GM18861 (cell line): ENCODE measurements at regions not wholly inside any gene's neighbourhood (a gene's known extent, or its start where the extent isn't known, plus 50 kb on each side); places are given as distances from the start of the nearest gene placed in this dataset.

Experiments
- ATAC-seq: cut with Tn5 transposase; IDR thresholded peaks from one replicate; pipeline ENCODE4 v1.9.1; 2021; ENCODE audit not compliant: unreplicated experiment

DNA sequence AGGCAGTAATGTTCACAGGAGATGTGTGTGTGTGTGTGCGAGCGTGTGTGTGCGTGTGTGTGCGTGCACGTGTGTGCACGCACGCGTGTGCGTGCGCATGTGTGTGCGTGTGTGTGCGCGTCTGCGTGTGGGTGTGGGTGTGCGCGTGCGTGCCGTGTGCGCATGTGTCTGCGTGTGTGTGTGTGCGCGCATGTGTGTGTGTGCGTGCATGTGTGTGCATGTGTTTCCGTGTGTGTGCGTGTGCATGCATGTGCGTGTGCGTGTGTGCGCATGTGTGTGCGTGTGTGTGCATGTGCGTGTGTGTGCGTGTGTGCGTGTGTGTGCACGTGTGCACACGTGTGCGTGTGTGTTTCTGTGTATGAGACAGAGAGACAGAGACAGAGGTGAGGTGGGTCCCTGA is 136.0 kb upstream of the CST7 start:
- ATAC-seq = no peak

DNA sequence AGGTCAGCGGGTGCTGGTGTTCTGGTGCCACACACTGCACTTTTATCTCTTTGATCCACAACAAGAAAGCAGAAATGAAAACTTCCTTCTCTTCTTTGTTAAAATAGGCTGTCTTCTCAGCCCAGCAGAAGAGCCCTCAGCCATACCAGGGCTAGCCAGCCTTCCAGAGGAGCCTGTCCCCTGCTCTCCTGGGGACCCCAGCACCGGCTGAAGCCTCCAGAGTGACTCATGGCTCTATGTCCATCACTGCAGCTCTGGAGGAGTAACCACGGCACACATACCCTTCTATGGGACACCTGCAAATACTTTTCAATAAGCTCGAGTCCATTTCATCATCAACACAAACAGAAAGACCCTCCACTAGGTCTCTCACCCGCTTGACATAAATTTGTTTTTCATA is 135.6 kb upstream of the CST7 start:
- no peak for ATAC-seq

DNA sequence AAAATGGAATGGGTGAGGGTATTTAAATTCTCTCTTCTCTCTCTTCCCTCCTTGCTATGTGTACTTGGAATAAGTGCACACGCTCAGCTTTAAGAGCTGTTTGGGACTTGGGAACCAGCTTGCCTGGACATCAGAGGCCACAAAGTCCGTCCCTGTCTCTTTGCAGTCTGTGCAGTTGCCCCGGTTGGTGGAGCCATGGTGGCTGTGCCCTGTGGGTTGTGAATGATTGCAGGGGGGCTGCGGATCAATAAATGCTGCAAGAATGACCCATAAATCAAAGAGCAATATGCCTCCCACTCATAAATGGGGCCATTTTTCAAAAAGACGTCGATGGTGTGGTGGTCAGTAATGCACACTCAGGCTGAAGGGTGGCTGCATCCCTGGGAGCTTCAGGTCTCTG is 135.1 kb upstream of the CST7 start:
- ATAC-seq = no peak

DNA sequence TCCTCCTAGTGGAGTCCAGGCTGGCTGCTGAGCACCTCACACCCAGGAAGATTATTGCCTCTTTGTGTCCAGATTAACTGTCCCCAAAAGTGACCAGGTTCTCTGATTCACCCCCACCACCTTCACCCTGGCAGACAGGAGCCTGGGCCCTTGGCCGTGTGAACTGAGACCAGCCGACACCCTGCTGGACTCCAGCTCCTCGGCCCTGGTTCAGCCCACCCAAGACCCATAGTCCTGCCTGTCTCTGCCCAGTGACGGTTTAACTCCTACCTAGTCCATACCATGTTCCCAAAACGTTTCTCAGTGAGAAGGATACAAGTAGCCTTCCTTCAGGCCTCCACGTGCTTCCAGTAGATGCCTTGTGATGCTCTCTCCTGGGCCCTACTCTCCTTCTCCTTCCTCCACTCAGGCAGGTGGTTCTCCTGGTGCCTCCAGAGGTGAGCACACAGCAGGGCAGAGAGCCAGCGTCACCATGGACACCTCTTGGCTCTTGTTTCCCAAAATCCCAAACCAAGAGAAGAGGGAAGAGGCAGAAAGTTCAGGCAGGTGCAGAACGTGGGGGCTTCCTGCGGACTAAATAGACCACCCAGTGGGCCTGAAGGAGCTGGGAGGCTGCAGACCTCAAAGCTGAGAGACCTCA is 134.4 kb upstream of the CST7 start:
- no peak for ATAC-seq

DNA sequence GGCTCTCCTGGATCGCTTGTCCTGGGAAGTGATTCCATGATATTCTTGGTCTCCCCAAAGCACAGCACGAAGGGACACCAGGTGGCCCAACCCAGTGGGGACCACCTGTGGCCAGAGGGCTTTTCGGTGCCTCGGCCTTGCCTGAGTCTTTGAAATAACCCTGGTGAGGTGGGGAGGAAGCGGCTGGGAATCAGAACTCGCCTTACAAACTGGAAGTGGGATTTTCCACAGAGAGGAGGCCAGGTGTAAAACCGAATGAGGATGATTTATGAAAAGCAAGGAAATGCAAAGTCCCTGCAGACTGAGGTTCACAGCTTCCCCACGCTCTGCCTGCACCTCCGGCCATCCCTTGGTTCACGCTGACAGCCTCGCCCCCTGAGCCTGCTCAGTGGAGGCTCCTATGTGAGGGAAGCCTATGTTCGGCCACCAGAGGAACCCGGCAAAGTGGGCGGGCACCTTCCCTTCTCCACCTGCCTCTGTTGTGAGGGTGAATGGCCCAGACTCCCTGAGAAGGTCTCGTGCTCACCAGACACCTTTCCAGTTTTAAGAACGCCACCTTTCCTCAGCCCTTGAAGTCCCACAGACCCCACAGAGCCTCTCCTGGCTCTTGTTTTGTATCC is 133.8 kb upstream of the CST7 start:
- ATAC-seq = no peak

DNA sequence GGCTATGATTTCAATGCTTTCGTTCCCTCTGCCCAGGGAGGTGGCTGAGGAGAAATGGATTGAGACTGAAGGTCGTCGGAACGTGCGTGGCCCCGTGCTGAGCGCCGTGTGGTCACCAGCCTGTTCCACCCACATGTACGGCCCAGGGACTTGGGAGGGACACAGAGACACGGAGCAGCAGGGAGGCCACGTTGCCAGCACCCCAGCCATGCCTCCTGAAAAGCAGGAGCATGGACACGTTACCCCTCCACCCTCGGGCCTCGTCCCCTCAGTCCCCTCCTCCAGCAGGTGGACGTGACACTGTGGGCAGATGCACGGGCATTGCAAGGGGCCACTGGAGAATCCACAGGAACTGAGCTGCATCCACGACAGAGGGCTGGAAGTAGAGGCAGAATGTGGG is 133.1 kb upstream of the CST7 start:
- ATAC-seq = no peak

DNA sequence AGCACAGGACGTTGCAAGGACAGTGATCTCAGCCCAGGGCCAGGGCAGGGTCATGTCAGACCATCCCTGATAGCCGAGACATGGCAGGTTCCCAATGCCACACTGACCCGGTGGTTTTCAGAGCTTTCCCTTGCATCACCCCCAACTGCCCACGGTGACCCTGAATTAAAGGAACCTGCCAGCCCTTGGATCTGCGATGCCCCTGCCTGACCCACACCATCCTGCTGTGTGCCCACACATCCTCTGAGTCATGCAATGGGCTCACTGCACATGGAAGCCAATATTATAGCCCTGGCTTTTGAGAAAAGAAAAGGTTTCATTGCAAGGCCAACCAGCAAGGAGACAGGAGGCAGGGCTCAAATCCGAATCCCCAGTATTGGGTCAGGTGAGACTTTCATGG is 132.6 kb upstream of the CST7 start:
- ATAC-seq = no peak

DNA sequence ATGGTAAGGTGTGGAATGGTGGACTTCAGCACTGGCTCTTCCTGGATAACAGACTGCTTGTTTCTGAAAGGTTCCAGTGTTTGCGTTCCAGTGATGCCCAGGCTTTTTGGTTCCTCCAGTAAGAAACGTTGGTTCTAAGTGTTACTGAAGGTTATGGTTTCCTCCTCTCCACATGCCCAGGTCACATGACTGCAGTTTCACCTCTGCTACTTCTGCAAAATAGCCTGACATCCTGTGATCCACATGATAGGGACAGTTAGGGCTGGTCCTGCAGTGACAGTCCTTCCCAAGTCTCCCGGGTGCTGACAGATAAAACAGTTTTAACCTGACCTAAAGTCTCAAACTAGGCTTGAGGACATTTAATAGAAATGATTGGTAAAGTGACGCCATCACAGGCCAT is 132.2 kb upstream of the CST7 start:
- ATAC-seq = no peak

DNA sequence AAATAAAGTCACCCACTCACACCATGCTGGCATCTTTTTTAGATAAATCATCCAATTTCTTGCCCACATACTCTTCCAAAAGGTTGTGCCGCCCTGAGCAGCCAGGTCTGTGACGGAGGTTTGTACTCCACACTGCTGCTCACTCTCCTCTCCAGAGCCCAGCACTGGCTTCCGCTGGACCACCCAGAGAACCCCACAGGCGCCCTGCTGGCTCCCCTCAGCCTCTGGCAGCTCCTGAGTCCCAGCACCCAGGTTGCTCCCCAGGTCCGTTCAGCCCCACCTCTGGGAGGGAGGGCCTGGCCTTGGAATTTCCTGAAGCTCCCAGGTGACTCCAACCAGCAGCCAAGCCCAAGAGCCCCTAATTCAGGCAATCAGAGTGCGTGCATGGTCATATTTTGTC is 131.7 kb upstream of the CST7 start:
- ATAC-seq = no peak

DNA sequence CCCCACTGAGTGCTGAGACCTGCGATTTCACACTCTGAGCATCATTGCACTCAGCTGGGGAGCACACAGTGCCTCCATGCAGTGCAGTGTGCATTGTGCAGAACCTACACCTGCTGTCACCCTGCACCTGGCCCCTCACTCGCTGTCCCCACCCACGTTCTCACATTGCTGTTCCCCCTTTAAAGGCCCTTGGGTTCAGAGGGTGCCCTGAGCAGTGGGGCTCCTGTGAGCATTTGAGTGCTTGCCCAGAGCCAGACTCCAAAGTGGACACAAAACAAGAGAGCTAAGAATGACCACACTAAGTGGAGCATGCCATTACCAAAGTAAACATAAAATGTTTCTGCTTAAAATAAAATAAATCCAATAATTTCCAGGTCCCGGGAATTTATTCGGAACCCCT is 131.0 kb upstream of the CST7 start:
- no peak for ATAC-seq

DNA sequence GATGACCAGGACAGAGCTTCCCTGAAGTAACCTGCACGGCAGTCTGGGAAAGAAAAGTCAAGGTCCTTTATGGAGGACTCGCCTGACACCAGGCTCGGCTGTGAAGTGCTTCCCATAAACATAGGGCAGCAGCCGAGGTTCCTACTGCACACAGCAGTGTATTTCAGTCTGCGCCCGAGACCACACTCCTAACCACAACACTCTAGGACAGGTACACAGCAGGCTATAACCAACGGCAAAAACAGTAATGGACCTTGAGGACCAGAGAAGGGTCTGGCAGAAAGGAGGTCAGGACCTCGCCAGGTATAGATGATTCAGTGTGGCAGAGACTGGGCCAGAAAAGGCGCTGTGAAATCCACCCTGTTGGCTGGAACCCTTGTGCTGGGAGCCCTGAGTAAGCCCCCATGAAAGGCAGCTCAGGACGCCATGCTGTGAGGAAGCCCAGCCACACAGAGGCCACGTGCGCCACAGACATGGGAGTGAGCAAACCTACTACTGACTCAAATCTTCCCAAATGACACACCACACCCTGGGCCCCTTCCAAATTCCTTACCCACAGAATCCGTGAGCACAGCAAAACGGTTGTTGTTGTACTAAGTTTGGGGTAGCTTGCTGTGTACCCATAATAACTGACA is 129.6 kb upstream of the CST7 start:
- ATAC-seq = no peak

DNA sequence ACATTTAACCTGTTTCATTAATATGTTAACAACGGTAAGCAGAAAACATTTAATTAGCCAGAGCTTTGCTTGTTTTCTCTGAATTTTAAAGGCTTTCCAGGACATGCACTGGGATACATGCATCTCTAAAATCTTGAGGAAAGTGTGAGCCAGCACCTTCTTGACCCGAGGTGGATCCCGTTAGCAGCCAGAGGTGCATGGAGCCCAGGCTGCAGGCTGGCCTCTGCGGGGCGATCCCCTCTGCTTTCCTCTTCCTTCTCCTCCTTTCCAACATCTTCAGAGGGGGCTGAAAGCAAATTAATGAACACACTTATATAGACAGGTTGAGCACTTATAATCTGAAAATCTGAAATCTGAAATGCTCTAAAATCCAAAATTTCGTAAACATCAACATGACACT is 128.7 kb upstream of the CST7 start:
- no peak for ATAC-seq

DNA sequence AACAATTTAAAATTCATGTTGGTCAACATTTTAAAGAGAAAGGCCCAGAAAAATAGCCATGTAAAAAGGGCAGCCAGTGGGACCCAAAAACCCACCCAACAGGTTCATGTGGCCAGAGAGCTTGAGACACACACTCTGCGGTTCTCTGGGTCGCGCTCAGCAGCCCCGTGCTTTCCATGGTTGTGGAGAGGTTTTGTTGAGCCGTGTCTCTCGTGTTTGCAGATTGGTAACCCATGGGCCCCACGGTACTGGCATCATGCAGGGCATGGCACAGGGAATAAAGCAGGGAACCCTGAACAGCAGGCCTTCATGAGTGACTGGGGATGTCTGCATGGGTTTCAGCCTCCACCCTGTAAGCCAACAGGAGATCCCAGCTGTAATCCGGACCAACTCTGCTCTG is 127.7 kb upstream of the CST7 start:
- ATAC-seq = no peak

DNA sequence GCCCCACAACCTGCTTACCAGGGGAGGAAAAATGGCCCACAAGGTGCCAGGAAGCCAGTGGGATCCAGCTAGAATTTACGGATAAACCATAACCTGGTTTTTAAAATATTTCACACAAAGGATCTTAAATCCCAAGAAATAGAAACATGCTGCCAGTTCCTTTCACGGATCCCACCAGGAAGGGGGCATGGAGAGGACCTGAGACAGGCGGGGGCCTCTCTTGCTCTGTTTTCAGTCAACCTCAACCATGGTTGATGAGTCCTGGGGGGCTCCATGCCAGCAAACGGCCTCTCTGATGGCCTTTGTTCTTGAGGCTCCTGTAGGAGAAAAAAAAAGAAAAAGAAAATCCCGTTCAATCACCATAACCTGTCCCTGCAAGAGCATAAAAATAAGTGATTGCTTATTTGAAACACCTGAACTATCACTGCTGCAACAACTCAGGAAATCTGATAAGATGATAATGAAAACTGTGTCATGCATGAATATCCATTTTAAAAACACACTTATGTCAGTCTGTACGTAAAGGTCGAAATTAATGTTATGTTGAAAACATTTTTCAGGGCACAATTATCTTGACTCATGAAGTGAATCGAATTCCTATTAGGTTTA is 125.8 kb upstream of the CST7 start:
- no peak for ATAC-seq

DNA sequence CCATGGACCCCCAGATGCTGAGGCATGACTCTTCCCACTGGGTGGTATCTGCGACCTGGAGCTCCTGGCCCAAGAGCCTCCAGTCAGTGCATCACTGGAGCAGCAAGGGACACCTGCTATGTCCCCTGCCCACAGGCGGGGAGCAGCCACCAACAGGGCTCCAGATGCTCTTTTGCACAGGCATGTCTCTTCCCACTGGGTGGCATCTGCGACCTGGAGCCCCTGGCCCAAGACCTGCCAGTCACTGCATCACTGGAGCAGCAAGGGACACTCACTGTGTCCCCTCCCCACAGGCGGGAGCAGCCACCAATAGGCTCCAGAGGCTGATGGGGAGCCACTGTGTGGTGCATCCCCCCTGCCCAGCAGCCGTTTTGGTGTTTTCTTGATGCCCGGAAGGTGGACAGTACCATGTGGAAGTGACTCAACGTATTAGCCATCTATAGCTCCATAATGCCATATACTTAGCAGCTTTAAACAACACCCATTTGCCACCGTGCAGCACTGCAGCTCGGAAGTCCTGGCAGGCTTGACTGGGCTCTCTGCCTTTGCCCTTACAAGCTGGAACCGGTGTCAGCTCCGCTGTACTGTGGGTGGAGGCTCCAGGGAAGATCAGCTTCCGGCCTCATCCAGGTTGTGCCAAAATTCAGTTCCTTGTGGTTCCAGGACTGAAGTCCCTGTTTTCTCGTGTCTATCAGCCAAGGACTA is 124.9 kb upstream of the CST7 start:
- ATAC-seq = no peak

DNA sequence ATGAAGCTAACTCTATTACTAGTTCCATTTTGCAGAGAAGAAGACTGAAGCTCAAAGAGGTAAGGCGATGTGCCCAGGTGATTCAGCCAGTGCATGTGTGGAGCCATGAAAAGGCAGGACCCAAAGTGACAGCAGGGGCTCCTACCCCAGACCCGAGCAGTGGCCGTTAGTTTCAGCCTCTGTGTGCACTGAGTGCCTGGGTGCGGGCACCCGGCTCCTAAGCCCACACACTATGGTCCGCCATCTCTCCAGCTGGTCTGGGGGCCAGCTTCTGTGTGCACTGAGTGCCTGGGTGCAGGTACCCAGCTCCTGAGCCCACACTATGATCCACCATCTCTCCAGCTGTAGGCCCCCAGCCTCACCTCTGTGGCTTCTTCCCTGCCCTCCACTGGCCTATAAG is 123.5 kb upstream of the CST7 start:
- no peak for ATAC-seq

DNA sequence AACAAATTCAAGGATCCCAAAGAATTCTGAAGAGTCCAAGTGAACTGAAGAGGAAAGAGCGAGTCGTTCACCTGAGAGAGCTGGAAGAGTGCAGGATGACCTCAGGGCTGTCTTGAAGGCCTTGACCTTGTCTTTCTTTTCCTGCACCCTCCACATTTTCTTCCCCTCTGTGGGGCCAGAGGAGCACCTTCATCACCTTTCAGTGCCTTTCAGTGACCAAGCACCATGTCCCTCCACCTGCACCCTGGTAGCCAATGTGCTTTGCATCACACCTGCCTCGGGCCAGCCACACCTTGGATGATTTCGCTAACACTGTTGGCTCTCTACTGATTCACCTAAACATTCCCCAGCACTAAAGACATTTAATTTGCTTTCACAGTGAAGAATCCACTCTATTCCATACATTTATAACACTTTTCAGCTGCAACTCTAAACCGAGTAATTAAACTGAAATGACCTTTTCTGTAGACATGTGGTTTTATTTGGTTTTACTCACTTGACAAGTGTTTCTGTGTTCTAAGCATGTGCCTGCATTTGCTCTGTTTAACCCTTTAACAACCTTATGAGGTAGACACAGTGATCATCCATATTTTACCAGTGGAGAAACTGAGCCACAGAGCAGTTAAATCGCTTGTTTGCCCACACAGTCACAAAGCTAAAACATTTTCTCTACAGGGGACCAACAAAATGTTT is 121.3 kb upstream of the CST7 start:
- no peak for ATAC-seq

DNA sequence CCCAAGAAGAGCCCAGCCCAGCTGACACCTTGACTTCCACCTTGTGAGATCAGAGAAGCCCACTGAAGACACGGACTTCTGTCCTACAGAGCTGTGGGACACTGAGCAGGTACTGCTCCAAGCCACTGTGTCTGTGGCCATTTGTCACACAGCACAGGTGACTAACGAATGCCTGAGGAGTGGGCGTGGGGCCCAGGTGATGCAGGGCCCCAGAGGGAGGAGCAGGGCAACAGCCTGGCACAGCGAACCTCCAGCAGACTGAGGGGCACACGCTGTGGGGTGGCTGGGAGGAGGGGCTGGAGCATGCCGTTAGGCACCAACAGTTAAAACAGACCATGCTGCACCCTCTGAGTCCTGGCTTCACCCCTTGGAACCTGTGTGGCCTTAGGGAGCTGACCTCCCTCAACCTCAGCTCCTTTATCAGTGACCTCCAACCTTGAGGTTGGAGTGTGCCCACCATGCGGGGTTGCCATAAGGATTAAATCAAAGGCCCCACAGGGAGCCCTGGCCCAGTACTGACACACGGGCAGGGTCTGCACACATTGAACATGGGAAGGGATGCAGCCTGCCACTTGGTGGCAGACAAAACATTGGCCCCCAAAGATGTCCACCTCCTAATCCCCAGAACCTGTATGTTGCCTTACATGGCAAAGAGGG is 119.9 kb upstream of the CST7 start:
- no peak for ATAC-seq

DNA sequence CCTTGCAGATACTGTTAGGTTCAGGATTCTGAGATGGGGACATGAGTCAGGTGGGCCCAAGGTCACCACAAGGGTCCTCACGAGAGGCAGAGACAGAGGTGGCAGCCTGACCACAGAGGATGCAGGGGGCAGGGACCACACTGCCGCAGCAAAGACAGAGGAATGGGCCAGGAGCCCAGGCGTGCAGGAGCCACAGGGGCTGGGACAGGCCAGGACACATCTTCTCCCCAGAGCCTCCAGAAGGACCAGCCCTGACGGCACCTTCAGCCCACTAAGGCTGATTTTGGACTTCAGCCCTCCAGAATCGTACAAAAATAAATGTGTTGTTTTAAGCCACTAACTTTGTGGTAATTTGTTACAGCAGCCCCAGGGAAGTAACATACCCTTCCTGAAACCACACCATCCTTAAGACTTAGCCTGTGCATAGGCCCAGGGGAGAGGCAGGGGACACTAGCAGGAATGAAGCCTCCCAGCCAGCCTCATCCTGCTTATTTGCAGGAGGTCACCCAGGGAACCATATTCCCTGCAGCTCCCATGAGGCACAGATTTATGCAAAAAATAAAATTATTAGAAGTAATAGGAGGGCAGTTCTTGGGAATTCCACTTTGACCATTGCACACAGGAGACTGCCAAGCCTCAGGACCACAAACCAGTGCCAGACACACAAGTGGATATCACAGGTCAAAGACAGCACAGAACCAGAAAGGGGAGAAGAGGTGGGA is 119.3 kb upstream of the CST7 start:
- no peak for ATAC-seq

DNA sequence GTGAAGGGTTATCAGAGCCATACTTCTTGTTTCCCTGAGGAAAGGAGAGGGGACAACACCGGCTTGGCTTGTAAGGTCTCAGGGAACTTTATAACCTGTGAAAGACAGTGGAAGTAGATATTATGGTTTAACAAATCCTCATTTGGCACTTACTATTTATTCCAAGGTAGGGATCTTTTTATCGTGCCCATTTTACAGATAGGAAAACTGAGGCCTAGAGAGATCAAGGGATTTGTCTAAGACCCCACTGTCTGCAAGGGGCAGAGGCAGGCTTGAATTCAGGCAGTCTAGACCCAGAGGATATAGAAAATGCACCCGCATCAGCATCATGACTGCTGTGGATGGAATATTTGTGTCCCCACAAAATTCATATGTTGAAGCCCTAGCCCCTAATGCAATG is 118.4 kb upstream of the CST7 start:
- no peak for ATAC-seq
